ENCODE measurements at regions not wholly inside any gene's neighbourhood (a gene's known extent, or its start where the extent isn't known, plus 50 kb on each side); places are given as distances from the start of the nearest gene placed in this dataset.

DNA sequence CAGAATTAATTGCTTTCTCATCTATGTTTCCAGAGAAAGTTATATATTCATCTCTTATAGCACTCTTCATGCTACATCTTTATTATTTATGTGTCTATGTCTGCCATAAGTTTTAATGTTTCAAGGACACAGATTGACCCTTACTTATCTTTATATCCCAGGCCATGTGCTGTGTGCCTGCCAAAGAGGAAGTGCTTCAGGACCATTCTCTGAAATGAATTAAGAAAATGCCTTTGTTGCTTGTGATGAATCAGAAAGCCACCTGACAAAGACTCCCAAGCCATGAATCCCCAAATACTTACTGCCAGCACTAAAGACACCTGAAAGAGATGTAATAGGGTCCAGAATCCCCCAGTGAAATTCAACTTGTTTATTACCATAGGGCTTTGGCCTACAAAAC, 342.1 kb upstream of the C1orf87 start:
- TF ChIP-seq, protein P1, sequence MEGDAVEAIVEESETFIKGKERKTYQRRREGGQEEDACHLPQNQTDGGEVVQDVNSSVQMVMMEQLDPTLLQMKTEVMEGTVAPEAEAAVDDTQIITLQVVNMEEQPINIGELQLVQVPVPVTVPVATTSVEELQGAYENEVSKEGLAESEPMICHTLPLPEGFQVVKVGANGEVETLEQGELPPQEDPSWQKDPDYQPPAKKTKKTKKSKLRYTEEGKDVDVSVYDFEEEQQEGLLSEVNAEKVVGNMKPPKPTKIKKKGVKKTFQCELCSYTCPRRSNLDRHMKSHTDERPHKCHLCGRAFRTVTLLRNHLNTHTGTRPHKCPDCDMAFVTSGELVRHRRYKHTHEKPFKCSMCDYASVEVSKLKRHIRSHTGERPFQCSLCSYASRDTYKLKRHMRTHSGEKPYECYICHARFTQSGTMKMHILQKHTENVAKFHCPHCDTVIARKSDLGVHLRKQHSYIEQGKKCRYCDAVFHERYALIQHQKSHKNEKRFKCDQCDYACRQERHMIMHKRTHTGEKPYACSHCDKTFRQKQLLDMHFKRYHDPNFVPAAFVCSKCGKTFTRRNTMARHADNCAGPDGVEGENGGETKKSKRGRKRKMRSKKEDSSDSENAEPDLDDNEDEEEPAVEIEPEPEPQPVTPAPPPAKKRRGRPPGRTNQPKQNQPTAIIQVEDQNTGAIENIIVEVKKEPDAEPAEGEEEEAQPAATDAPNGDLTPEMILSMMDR (IDR thresholded peaks at IDR 0.05; ENCODE audit: low read depth, low read length): no peak
- no peak for TF ChIP-seq EZH2phosphoT487 (IDR thresholded peaks at IDR 0.05; ENCODE audit: low read depth)

All from OCI-LY3 (cell line).